Motor neuron (in vitro differentiated cells): ENCODE measurements at regions not wholly inside any gene's neighbourhood (a gene's known extent, or its start where the extent isn't known, plus 50 kb on each side); places are given as distances from the start of the nearest gene placed in this dataset.
"Not testable (repeated sequence)": the region's sequence is repeated elsewhere in the genome, so short reads cannot be mapped to it uniquely, and the experiment has no call there.

Experiments used
- ATAC-seq, 8 experiments: fragments of 200-7000 bp; cut with Tn5 transposase; replicated peaks in 6 of 8; 2 replicates each; pipeline ENCODE4 v1.8.0; 2021; ENCODE audit warnings: mild to moderate bottlenecking in 8 of 8, moderate library complexity in 8 of 8
- H3K27ac ChIP-seq, 2 donors: fragments of 250-450 bp; sonication (Bioruptor Pico); 2 replicates each; pipeline ENCODE4 v1.9.0; 2021; ENCODE audit warnings: antibody characterized with exemption in 2 of 2, mild to moderate bottlenecking in 2 of 2, moderate library complexity in 1 of 2
- H3K4me1 ChIP-seq, 2 donors: fragments of 250-450 bp; sonication (Bioruptor Pico); replicated peaks in 1 of 2; 2 replicates each; pipeline ENCODE4 v1.6.1; 2021; ENCODE audit warnings: antibody characterized with exemption in 2 of 2, mild to moderate bottlenecking in 2 of 2, moderate library complexity in 1 of 2
- H3K4me3 ChIP-seq, 5 donors: fragments of 250-450 bp; sonication (Bioruptor Pico); 2 replicates each; pipeline ENCODE4 v1.9.0; 2021; ENCODE audit warnings: antibody characterized with exemption in 5 of 5, mild to moderate bottlenecking in 5 of 5, moderate library complexity in 4 of 5
- WGBS, 10 experiments: fragments of 450-650 bp; shearing (Covaris generic); methylation state at CpG; one replicate each; pipeline ENCODE4 v1.0.0; 2022; 5-methylcytosine and 5-hydroxymethylcytosine counted together
- in situ Hi-C, 9 experiments: fragments of 400-800 bp; cut with MboI; loops; one replicate each; pipeline ENCODE4 v1.15.0; 2021; ENCODE audit warnings: low sequenced_read_pairs in 9 of 9, low pct_unique_long_range_greater_than_20kb in 2 of 9; ENCODE audit not compliant: unreplicated experiment in 9 of 9

- WGBS, 10 experiments = 48 to 87% (median 78%) methylated on average over 2 to 5 of the region's 5 CpGs; no CpG with 5 or more reads in 1 of the 10 experiments
- H3K4me1 ChIP-seq = peaks cover 14 to 22% of the 10 kb centered on the region in 2 donors
- H3K4me3 ChIP-seq = no peak overlapping the region
- ATAC-seq = peak in 5 of 8 experiments; percentile 35 to 78 (median 50)
- in situ Hi-C loops = no loop called here
- H3K27ac ChIP-seq = no peak overlapping the region
Observed at GRCh38 chr3:177688152-177688551, 490.9 kb upstream of the TBL1XR1 start.

DNA sequence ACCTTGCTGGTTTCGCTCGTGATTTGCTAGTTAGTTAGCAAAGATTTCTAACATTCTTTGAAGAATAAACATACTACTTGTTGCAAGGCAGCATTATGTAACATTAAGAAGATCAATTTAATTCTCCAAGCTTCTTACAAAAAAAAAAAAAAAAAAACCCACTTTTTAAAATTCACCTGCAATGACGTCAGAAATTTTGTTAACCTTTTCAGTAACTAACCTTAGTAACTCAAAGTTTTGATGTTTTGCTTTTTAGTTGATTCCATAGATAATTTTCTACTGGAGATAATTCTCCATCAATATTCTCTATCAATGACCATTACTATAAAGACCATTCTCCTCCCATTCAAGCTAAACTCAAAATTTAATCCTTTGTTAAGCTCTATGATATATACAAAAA is 491.8 kb upstream of the TBL1XR1 start:
- WGBS, 10 experiments = 82 to 100% (median 95%) methylated on average over 1 to 3 of the region's 3 CpGs
- H3K27ac ChIP-seq = no peak overlapping the region
- no peak for ATAC-seq
- H3K4me1 ChIP-seq = peaks cover 20 to 31% of the 10 kb centered on the region in 2 donors
- H3K4me3 ChIP-seq = no peak overlapping the region
- in situ Hi-C loops = no loop called here

GRCh38 chr3:177689869-177690268 is 492.6 kb upstream of the TBL1XR1 start:
- H3K4me1 ChIP-seq = peaks cover 20 to 35% of the 10 kb centered on the region in 2 donors
- in situ Hi-C loops = no loop called here
- H3K4me3 ChIP-seq = no peak overlapping the region
- no peak overlapping the region for H3K27ac ChIP-seq
- ATAC-seq = no peak
- 72 to 100% (median 92%) methylated on average over 1 to 4 of the region's 4 CpGs; no CpG with 5 or more reads in 1 of the 10 experiments for WGBS, 10 experiments

DNA sequence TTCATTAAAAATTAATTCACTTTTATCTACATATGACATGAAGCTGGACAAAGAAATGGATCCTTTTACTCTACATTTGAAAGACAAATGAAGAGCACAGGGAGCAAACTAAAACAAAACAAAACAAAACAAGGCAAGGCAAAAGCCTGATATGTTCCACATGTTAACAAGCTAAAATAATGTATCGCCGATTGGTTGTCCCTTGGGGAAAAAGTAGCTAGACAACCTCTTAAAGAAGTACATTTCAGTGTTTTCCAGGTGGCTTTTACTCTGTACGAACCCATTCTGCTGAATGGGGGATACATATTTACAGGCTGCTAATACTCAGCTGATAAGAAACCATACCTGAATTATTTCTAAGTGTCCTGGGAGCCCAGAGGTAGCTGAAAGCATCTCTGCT is 493.0 kb upstream of the TBL1XR1 start:
- 15 to 100% (median 82%) methylated on average over 1 to 3 of the region's 3 CpGs; no CpG with 5 or more reads in 2 of the 10 experiments for WGBS, 10 experiments
- H3K4me1 ChIP-seq = peaks cover 20 to 35% of the 10 kb centered on the region in 2 donors
- no peak for ATAC-seq

GRCh38 chr3:177692304-177692975 is 495.2 kb upstream of the TBL1XR1 start:
- in situ Hi-C loops = no loop called here
- 50 to 100% (median 77%) methylated on average over 1 to 3 of the region's 3 CpGs for WGBS, 10 experiments
- Histone ChIP-seq H3K4me1 (peaks cover 12 to 26% of the 10 kb centered on the region in 2 donors), H3K27ac (no peak overlapping the region), H3K4me3 (no peak overlapping the region)
- no peak for ATAC-seq

More for the DNA sequence above, 493.0 kb upstream of the TBL1XR1 start:
- no peak overlapping the region for H3K27ac ChIP-seq
- H3K4me3 ChIP-seq = no peak overlapping the region
- in situ Hi-C loops = no loop called here

DNA sequence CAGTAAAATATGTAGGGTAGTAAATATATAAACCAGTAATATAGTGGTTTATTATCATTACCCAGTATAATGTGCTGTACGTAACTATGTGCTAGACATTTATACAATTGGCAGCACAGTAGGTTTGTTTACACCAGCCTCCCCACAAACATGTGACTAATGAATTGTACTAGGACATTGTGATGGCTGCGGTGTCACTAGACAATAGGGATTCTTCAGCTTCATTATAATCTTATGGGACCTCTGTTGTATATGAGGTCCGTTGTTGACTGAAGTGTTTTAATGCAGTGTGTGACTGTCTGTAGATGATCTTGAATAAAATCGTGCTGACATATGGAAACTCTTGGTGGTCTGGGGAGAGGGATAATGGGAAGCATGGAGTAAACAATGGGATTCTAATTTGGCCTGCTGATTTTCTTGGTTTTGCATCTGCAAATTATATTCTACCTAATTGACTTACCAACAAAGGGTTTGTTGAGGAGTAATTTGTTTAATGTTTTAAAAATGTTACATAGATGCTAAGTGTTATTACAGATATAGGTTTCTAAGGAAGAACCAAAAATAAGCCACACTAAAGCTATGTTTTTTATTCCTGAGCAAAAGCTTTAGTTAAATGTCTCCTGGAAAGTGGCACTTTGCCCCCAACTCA is 496.5 kb upstream of the TBL1XR1 start:
- in situ Hi-C loops = no loop called here
- peak in 5 of 8 experiments; percentile 19 to 54 (median 39) for ATAC-seq
- Histone ChIP-seq H3K4me1 (peaks cover 7 to 13% of the 10 kb centered on the region in 2 donors), H3K27ac (no peak overlapping the region), H3K4me3 (no peak overlapping the region)
- 6 to 73% (median 48%) methylated on average over 1 to 4 of the region's 4 CpGs for WGBS, 10 experiments

GRCh38 chr3:177694316-177694715 is 497.0 kb upstream of the TBL1XR1 start:
- WGBS, 10 experiments = 0 to 65% (median 27%) methylated on average over 1 to 3 of the region's 3 CpGs; no CpG with 5 or more reads in 2 of the 10 experiments
- Histone ChIP-seq H3K4me3 (no peak overlapping the region), H3K4me1 (peaks cover 7 to 13% of the 10 kb centered on the region in 2 donors), H3K27ac (no peak overlapping the region)
- ATAC-seq = peak in 2 of 8 experiments; percentile 55 to 60
- in situ Hi-C loops = no loop called here

- in situ Hi-C loops = no loop called here
- WGBS, 10 experiments = 0 to 100% (median 89%) methylated on average over 1 of the region's 1 CpG
- H3K27ac ChIP-seq = no peak overlapping the region
- peaks cover 7 to 13% of the 10 kb centered on the region in 2 donors for H3K4me1 ChIP-seq
- no peak overlapping the region for H3K4me3 ChIP-seq
- no peak for ATAC-seq
Observed at GRCh38 chr3:177694951-177695350, 497.7 kb upstream of the TBL1XR1 start.

DNA sequence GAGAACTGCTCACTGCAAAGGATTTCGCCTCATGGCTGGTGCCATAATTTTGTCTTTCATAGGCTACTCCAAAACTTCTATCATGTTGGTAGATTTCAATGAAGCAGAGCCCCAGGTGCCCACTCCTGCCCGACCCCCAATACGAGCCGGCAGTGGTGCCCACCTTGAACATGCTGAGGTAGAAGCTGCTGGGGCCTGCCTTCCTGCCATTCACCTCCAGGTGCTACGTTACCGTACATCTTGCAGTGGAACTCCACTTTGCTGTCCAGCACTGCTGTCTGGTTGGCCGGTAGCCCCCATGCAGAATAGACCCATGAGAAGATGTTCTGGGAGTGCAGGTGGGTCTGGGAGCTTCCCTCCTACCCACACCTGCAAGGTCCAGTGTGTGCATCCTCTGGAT is 502.8 kb upstream of the TBL1XR1 start:
- WGBS, 10 experiments = 85 to 100% (median 91%) methylated on average over 1 to 7 of the region's 7 CpGs; no CpG with 5 or more reads in 2 of the 10 experiments
- no peak overlapping the region for H3K27ac ChIP-seq
- no peak overlapping the region for H3K4me3 ChIP-seq
- H3K4me1 ChIP-seq = peaks cover 0 to 5% of the 10 kb centered on the region in 2 donors
- ATAC-seq = no peak
- in situ Hi-C loops = no loop called here

DNA sequence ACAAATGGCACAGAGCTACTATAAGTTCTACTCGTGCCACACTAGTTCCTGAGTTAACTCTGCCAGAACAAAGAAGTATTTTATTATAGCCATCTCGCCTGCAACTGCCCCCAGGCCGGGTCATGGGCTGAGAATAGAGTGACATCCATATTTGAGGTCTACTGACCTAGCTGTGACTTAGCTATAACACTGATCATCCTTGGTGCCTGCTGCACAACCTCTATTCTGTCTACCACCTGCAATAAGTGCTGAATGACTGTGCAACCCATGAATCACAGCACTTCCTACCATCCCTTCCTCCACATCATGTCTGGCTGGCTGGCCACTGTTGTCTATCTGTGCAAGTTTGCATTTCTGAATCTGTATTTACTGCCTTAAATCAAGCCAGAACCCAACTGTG is 506.5 kb upstream of the TBL1XR1 start:
- ATAC-seq = no peak
- WGBS, 10 experiments = 56 to 100% (median 87%) methylated on average over 1 to 3 of the region's 3 CpGs; no CpG with 5 or more reads in 4 of the 10 experiments
- no peak overlapping the region for H3K4me3 ChIP-seq
- H3K27ac ChIP-seq = no peak overlapping the region
- in situ Hi-C loops = no loop called here
- H3K4me1 ChIP-seq = peaks cover 0 to 5% of the 10 kb centered on the region in 2 donors

GRCh38 chr3:177705976-177706823 is 508.9 kb upstream of the TBL1XR1 start:
- in situ Hi-C loops = no loop called here
- H3K27ac ChIP-seq = no peak overlapping the region
- ATAC-seq = no peak
- H3K4me1 ChIP-seq = peaks cover 0 to 5% of the 10 kb centered on the region in 2 donors
- WGBS, 10 experiments = 10 to 96% (median 63%) methylated on average over 1 to 4 of the region's 4 CpGs; no CpG with 5 or more reads in 2 of the 10 experiments
- H3K4me3 ChIP-seq = no peak overlapping the region

DNA sequence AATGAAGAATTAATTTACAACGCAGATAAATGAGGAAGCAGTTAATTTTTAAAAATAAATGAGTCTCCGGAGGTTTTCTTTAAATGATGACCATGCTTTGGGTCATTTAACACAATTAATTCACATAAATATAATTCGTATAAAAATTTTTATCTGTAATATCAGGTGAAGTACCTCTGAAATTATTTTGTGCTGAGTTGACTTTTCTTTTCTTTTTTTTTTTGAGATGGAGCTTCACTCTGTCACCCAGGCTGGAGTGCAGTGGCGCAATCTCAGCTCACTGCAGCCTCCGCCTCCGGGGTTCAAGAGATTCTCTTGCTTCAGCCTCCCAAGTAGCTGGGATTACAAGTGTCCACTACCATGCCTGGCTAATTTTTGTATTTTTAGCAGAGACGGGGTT is 512.2 kb upstream of the TBL1XR1 start:
- H3K27ac ChIP-seq, H3K4me3 ChIP-seq, ATAC-seq, in situ Hi-C loops: not testable (repeated sequence)
- peaks cover 8 to 13% of the 10 kb centered on the region in 2 donors for H3K4me1 ChIP-seq
- WGBS, 10 experiments = 58 to 100% (median 95%) methylated on average over 1 to 6 of the region's 7 CpGs

DNA sequence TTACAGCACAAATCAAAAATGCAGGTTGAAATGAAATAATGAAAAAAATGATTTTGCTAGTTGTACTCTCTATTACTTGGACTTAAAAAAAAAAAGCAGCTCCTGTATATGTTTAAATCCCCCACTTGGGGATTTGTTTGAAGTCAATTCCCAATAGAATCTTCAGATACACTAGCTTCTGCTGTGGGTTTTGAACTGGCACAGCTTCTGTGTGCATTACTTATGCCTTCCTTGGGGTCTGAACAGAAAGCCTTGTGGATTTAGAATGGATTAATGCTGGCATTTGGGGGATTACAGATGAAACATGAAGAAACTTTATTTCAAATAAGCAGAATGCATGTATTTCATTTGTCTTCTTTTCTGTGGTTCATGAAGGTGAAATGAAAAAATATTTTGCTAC is 513.2 kb upstream of the TBL1XR1 start:
- H3K27ac ChIP-seq = no peak overlapping the region
- H3K4me3 ChIP-seq = no peak overlapping the region
- H3K4me1 ChIP-seq = peaks cover 12 to 13% of the 10 kb centered on the region in 2 donors
- no peak for ATAC-seq
- in situ Hi-C loops = no loop called here
